Kidney (tissue), 13 donors: ENCODE measurements at regions not wholly inside any gene's neighbourhood (a gene's known extent, or its start where the extent isn't known, plus 50 kb on each side); places are given as distances from the start of the nearest gene placed in this dataset.
"Not testable (repeated sequence)": the region's sequence is repeated elsewhere in the genome, so short reads cannot be mapped to it uniquely, and the experiment has no call there.

Experiments
- DNase-seq, 5 donors: peaks; one replicate each; pipeline ENCODE4 v3.0.0-alpha.2; 2013 to 2020
- FAIRE-seq: peaks from 2 replicates; lab custom pipeline; 2012; peaks lifted over from hg19 to GRCh38; lab: Jason Lieb, UNC
- H3K27ac ChIP-seq, 2 donors: one replicate each; pipeline ENCODE4 v1.7.0; 2013; ENCODE audit warnings: low read depth in 2 of 2, low read length in 2 of 2, inconsistent platforms in 1 of 2
- H3K27me3 ChIP-seq: one replicate; pipeline ENCODE4 v1.7.1; 2013; ENCODE audit warnings: low read length, inconsistent platforms; ENCODE audit not compliant: control insufficient read depth, insufficient read depth
- H3K36me3 ChIP-seq, 3 donors: one replicate each; pipeline versions ENCODE4 v1.7.0 to v1.7.1; 2013; ENCODE audit warnings: low read length in 3 of 3, control low read depth in 1 of 3, inconsistent platforms in 1 of 3; ENCODE audit not compliant: insufficient read depth in 3 of 3, control insufficient read depth in 2 of 3
- H3K4me1 ChIP-seq, 3 donors: one replicate each; pipeline versions ENCODE4 v1.7.0 to v1.7.1; 2013; ENCODE audit warnings: low read length in 3 of 3, inconsistent platforms in 1 of 3, low read depth in 1 of 3; ENCODE audit not compliant: control insufficient read depth in 2 of 3, insufficient read depth in 2 of 3
- H3K4me3 ChIP-seq, 3 donors: one replicate each; pipeline versions ENCODE4 v1.7.0 to v1.8.1; 2013; ENCODE audit warnings: low read length in 3 of 3, control low read depth in 1 of 3, inconsistent platforms in 1 of 3
- H3K9ac ChIP-seq, 3 donors: one replicate each; pipeline versions ENCODE4 v1.7.0 to v1.7.1; 2013; ENCODE audit warnings: low read length in 3 of 3, control low read depth in 1 of 3, inconsistent platforms in 1 of 3
- H3K9me3 ChIP-seq, 3 donors: one replicate each; pipeline versions ENCODE4 v1.7.0 to v1.7.1; 2013; ENCODE audit warnings: low read length in 3 of 3, control low read depth in 1 of 3, inconsistent platforms in 1 of 3; ENCODE audit not compliant: control insufficient read depth in 2 of 3, insufficient read depth in 1 of 3
- CTCF ChIP-seq: IDR thresholded peaks from 3 replicates; pipeline ENCODE4 v1.5.1; 2012; ENCODE audit warnings: mild to moderate bottlenecking, moderate library complexity, borderline replicate concordance; ENCODE audit not compliant: insufficient read depth; ENCODE audit errors: extremely low read depth
- intact Hi-C: fragments of 100-400 bp; cut with DNase I; formaldehyde crosslinking; loops from one replicate; pipeline ENCODE4 v1.11.1; 2022
- donor health status: control.
- donor health status: control.
- donor health status: control.
- donor health status: control.
- donor health status: control.
- donor health status: DM: yes; HTN: yes; CAD: no.
- donor health status: Normal renal cell carcinoma (clear cell type).

DNA sequence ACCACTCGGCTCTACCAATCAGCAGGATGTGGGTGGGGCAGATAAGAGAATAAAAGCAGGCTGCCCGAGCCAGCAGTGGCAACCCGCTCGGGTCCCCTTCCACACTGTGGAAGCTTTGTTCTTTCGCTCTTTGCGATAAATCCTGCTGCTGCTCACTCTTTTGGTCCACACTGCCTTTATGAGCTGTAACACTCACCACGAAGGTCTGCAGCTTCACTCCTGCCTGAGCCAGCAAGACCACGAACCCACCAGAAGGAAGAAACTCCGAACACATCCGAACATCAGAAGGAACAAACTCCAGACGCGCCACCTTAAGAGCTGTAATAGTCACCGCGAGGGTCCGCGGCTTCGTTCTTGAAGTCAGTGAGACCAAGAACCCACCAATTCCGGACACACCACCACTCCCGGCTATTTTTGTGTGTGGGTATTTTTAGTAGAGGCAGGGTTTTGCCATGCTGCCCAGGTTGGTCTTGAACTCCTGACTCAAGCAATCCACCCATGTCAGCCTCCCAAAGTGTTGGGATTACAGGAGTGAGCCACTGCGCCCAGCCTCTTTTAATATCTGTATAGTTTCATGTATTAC lies 64.6 kb upstream of the SLC25A43 start:
- H3K9me3 ChIP-seq, H3K27ac ChIP-seq, H3K27me3 ChIP-seq, FAIRE-seq, H3K4me1 ChIP-seq, H3K4me3 ChIP-seq, intact Hi-C loops, DNase-seq, H3K9ac ChIP-seq, H3K36me3 ChIP-seq: not testable (repeated sequence)

GRCh38 chrX:119337201-119337600 lies 61.9 kb upstream of the SLC25A43 start:
- Histone ChIP-seq H3K4me1 (no peaks in the 10 kb centered on the region), H3K9me3 (no peaks in the 10 kb centered on the region), H3K27ac (no peak overlapping the region), H3K4me3 (no peak overlapping the region), H3K36me3 (no peaks in the 10 kb centered on the region), H3K9ac (no peak overlapping the region), H3K27me3 (no peaks in the 10 kb centered on the region)
- DNase-seq (no peak), FAIRE-seq (no peak)
- TF ChIP-seq CTCF: no peak
- intact Hi-C loops: no loop called here

DNA sequence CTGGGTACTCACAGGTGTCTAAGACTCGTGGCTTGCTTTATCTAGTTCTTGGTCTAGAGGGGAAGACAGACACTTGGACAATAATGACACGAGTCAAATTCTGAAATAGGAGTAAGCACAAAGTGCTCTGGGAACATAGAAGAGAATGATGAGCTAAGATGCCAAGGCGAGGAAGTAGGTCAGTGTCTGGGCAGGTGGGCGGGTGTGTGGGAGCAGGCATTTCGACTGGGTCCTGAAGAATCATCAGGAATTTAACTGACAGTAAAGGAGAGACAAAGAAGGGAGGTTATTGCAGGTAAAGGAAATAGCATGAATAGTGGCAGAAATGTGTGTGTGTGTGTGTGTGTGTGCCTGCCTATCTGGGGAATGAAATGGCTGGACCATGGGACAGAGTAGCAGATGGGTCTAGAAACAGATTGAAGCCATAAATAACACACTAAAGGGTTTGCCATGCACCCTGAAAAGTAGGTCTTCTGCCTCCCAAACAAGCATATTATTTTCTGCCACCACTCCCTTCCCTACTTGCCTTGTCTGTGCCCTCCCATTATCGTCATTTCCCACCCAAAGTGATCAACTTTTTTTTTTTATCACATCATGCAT lies 58.4 kb upstream of the SLC25A43 start:
- Histone ChIP-seq H3K4me3 (no peak overlapping the region), H3K27ac (no peak overlapping the region), H3K4me1 (no peaks in the 10 kb centered on the region), H3K9me3 (no peaks in the 10 kb centered on the region), H3K9ac (no peak overlapping the region), H3K27me3 (no peaks in the 10 kb centered on the region), H3K36me3 (no peaks in the 10 kb centered on the region)
- no peak for TF ChIP-seq CTCF
- FAIRE-seq (no peak), DNase-seq (no peak)
- intact Hi-C loops: no loop called here

GRCh38 chrX:119343856-119344255 lies 55.3 kb upstream of the SLC25A43 start:
- H3K9me3 ChIP-seq: no peaks in the 10 kb centered on the region
- FAIRE-seq (no peak), DNase-seq (no peak)
- no peak overlapping the region for H3K9ac ChIP-seq
- no peaks in the 10 kb centered on the region for H3K4me1 ChIP-seq
- no peak overlapping the region for H3K4me3 ChIP-seq
- H3K27ac ChIP-seq: no peak overlapping the region
- no peak for TF ChIP-seq CTCF
- intact Hi-C loops: no loop called here
- H3K36me3 ChIP-seq: no peaks in the 10 kb centered on the region
- H3K27me3 ChIP-seq: no peaks in the 10 kb centered on the region
